HG03521 (cell line): ENCODE measurements at regions not wholly inside any gene's neighbourhood (a gene's known extent, or its start where the extent isn't known, plus 50 kb on each side); places are given as distances from the start of the nearest gene placed in this dataset.

ENCODE experiments used
- ATAC-seq: cut with Tn5 transposase; IDR thresholded peaks from one replicate; pipeline ENCODE4 v1.9.1; 2021; ENCODE audit warnings: mild to moderate bottlenecking, moderate library complexity; ENCODE audit not compliant: unreplicated experiment

DNA sequence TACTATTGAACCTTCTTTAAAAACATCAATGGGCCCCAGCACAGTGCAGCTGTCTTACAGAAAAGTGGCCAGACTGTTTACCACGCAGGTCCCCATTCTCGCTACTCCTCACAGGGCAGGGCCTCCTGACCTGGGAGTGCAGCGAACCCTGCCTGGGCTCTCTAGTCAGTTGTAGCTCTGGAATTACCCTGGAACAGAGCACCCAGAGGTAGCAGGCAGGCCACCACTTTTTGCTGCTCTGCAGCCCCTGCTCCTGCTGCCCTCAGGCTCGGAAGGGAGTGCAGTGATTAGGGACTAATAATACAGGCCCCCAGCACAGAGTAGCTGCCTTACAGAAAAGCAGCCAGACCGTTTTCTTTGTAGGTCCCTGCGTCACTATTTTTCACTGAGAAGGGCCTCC is 1563.0 kb downstream of the SUCLG1 start:
- no peak for ATAC-seq

DNA sequence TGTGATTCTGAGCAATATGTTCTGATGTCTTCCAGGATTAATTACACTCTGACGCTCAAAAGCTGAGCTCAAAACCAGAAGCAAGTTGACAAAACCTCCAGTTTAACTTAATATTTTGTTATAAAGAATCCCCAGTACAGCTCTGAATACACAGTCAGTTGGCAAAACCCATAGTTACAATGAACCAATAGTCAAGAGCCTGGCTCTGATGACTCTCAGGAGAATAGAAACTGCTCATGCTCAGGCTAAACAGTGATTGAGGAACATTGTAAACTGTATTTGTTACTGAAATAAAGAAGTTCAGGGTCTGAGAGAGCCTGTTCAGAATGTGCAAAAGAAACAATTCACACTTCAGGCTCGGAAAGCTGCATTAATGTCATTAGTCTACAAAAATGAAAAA is 1565.9 kb downstream of the SUCLG1 start:
- no peak for ATAC-seq

DNA sequence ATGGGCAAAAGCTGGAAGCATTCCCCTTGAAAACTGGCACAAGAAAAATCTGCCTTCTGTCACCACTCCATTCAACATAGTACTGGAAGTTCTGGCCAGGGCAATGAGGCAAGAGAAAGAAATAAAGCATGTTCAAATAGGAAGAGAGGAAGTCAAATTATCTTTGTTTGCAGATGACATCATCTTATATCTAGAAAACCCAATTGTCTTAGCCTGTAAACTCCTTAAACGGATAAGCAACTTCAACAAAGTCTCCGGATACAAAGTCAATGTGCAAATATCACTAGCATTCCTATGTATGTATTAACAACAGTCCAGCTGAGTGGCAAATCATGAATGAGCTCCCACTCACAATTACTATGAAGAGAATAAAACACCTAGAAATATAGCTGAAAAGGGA is 1579.3 kb downstream of the SUCLG1 start:
- no peak for ATAC-seq

DNA sequence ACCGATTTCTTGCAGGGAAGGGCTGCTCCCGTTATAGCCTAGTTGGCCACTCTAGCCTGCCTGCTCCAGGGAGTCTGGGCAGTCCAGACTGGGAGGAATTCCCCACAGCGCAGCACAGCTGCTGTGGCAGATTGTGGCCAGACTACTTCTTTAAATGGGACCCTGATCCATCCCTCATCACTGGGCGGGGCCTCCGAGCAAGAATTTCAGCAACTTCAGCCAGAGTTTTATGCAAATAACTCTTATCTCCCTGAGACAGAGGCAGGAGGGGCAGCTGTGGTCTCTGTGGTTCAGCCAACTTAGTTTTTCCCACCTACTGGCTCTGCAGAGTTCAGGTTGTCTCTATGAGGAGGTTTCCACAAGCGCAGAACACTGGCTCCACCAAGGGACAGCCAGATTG is 1583.2 kb downstream of the SUCLG1 start:
- no peak for ATAC-seq

DNA sequence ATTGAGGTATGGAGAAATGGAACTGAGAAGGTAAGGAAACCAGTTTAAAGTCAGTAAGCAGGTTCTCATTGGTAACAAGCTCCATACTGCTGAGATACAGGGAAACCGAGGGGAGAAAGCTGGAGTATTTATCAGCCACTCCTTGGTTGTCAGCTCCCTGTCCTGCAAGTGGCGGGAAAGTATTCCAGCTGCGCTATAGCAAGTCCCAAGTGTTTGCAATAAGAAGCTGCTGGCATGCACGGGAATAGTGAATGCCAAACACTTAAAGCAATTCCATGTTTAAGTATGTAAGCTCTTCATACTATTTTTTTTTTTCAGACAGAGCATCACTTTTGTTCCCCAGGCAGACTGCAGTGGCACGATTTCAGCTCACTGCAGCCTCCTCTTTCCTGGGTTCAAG is 1601.1 kb downstream of the SUCLG1 start:
- no peak for ATAC-seq

DNA sequence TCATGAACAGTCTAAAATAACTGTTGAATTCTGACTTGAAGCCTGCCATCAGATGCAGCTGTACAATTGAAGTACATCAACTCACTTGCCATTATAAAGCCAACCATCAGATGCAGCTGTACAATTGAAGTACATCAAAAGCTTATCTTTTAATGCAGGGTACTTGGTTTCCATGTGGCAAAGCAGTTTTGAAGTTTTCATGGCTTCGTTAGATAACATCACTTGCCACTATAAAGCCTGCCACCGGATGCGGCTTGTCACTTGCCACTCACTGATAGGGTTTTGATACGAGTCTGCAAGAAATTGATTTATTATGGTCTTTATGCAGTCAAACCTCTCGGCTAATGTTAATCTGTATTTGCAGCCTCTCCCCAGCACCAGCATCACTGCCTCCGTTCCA is 1605.8 kb downstream of the SUCLG1 start:
- ATAC-seq: no peak

DNA sequence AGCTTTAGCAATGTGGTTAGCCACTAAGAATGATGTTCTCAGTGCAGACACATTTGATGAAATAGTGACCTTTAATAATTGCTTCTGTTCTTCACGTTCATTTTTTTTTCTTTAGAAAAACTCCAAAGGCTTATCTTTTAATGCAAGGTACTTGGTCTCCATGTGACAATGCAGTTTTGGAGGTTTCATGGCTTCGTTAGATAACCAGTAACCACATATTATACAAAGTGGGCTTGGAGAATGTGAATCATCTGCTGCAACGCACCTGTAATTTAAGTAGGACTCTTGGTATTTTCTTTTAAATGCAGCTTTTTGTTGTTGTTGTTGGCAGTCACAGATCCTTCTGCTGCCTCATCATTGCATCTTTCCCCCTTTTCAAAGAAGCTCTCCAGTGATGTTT is 1606.3 kb downstream of the SUCLG1 start:
- ATAC-seq: no peak

DNA sequence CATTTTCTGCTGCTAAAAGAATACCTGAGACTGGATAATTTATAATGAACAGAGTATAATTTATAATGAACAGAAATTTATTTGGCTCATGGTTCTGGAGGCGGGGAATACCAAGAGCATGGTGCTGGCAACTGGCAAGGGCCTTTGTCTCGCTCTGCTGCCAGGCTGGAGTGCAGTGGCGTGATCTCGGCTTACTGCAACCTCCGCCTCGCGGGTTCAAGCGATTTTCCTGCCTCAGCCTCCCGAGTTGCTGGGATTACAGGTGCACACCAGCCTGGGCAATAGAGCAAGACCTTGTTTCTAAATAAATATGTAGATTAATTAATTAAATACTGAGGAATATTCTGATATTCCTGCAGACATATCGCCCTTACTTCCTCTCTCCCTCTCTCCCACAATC is 1610.8 kb downstream of the SUCLG1 start:
- ATAC-seq: no peak

DNA sequence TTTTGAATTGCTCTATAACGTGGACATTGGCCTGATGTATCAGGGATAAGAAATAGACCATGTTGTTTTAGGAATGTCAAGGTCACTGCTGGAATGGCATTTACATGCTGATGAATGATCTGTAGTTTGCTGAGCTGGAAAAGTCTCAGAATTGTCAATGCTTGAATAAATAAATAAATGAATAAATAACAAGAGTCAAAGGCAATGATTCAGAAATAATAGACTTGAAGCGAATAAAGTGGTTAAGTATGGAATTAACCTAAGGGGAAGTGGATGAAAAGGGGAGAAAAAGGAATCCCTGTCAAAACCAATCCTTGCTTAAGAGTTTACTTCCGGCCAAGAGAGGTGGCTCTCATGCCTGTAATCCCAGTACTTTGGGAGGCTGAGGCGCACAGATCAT is 1620.0 kb downstream of the SUCLG1 start:
- no peak for ATAC-seq

DNA sequence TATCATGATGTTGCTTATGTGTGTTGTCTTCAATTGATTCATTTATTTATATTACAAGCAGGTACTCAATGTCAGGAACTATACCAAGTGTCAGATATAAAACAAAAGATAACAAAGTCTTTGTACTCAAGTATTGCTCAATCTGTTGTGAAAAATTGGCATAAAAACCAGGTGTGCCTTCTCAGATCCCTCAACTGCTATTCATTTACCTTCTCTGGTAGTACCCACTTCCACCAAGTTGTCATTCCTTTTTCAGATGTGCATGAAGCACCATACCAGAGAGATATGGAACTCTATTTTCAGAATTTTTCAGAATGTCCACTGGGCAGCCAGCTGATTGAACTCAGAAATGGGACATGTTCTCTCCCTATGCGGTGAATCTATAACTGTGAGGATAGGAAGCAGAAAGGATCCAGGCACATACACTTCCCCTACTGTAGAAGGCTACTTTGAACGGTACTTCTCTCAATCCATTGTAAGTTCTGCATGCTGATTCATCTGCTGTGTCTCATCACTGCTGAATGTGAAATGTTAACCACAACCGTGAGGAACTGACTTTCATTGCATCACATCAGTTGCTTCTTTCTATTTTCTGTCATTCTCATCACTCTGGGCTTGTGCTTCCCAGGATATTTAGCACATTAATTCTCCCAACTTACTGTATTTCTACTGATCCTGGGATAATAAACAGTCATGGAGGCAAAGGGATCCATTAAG is 1621.3 kb downstream of the SUCLG1 start:
- no peak for ATAC-seq

DNA sequence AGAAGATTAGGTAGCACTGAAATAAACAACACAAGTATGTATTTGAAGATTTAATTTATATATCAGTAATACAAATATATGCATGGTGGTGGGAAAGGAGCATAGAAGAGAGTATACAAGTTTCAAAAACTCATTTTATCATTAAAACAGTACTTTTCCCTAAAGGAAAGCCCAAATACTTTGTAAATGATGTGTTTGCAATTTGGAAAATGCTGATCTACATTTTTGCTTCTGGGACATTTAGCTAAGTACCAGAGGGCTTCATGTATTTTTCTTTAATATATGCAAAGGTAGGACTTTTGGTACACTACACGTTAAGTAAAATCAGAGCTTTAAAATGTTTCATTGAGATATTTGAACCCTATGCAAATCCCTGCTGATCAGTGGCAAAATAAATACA is 1624.2 kb downstream of the SUCLG1 start:
- ATAC-seq: no peak

DNA sequence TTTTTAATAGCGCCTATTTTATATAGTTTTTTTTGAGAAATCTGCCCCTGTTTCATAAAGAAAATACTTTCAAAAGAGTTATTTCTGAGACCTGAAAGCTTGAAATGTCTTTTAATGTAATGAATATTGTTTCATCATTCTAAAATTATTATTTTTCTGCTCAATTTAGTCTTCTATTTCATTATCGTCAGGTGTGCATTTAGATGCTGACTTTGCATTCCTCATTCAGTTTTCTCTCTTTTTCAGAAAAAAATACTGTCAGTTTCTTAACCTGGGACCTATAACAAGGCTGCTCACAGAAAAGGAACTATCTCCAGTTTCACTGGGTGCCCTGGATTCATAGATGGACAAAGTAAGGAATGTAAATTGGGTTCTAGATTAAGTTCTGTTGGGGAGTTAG is 1631.7 kb downstream of the SUCLG1 start:
- ATAC-seq: no peak

DNA sequence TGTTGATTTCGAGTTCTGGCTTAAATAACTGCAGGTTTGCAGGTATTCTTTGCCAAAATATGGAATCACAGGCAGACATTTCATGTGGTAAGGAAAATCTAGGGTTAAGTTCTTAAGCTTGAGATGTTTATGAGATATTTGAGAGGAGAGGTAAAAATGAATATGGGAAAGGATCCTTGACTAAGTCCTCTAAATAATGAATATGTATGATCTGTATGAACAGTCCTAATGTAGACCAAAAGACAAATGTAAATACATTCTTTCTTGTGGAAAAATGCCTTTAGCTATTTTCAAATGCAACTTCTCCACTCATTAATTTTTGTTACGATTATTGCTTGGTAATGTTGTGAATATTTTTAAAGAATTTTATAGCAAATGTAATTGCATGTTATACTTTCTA is 1632.6 kb downstream of the SUCLG1 start:
- ATAC-seq: no peak

DNA sequence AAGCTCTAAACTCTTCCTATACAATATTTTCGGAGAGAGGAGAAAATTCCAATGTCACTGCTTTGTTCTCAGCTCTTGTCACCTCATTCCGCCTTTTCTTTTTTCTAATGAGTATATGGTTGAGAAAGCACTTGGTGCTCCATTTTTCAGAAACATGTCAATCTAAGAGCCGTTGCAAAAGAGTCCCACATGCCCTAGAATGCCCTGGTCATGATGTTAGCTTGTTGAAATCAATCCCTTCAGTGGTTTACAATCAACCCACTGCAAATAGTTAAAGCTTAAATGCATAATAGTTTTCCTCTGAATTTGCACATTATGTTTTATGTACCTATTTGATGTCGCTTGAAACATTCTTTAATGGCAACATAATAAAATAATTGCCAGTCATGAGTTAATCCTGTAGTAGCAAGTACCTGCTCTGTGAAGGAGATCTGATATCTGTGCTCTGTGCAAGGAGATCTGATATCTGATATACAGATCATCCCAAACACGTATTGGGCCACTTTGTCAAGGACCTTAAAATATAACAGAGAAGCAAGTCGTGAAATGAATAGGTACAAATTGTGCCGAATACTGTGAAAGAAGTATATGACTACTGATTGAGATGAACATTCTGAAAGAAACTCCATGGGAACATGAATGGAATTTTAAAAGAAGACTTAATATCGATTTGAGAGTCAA is 1633.5 kb downstream of the SUCLG1 start:
- no peak for ATAC-seq

DNA sequence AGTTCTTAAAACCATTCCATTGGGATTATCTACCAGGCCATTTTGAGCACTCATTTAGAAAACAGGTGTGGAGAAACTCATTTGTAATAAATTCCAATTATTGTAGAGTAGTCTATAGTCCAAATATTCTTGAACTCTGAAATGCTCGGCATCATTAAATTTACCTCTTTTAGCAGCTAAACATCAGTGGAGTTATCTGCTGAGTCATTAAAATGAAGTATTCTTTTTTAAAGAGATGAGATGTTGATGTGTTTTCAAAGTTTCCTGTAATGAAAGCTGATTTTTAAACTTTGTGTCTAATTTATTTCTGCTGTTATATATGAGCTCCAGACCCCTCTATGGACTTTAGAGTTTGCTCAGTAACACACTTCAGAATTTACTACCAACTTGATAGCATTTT is 1635.2 kb downstream of the SUCLG1 start:
- no peak for ATAC-seq

DNA sequence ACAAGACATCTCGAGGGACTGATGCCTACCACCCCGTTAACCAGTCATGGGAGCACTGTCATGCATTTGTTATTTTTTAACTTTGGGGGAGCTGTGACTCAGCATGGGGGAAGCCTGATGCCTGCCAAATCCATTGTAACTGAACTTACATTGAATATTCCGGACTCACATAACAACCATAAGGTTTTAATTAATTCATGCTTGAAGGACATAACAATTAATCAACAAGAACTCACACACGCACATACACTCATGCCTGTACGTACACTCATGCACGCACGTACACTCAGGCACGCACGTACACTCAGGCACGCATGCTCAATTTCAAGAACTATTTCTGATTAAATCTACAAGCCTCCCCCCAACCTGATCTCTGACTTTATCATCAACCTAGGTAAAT is 1639.1 kb downstream of the SUCLG1 start:
- no peak for ATAC-seq

DNA sequence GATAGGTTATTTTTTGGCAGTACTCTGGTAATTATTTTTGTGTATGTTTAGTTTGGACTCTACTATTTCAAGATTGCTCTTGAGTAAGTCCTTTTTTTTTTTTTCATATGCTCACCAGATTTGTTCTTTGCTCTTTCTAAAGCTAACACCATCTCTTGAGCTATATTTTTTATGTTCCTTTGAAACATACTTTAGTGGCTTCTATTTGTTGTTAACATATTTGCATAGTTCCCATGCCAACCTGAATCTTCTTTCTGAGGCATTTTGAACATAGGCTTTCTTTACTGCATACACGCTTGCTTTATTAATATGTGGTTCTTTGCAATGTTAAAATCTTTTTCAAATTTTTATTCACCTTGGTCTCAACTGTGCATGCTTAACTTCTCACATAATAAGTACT is 1644.9 kb downstream of the SUCLG1 start:
- ATAC-seq: no peak

DNA sequence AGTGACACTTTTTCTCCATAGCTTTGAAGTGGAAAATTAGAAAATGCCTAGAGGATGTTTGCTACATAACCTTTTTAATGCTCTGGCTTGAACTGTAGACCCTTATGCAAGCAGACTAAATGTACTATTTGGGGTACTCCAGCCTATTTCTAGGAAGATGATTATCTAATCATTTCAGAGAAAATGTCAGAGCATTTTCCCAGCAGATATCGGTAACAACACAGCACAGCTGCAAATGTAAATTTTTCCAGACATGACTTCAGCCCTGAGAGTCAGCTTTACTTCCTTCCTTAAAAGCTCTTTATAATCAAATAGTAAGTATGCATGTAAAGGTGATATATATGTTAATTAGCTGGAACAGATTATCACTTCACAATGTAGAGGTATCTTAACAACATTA is 1647.1 kb downstream of the SUCLG1 start:
- no peak for ATAC-seq

DNA sequence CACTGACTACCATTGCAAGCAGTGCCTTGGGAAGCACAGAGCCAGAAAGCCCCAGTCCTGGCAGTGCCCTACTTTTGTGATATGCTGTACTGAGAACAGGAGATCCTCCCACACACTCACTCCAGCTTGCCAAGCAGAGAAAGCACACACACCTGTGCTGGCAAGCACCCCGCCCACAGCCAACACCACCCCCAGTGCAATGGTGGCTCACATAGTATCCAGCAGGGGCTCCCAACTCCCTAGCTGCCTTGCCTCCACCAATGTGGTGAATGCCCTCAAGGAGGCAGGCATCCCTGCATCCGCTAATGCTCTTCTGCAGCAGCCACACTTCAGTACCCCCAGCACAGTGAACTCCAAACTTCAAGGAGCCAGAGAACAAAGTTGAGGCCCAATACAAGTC is 1655.8 kb downstream of the SUCLG1 start:
- ATAC-seq: no peak

DNA sequence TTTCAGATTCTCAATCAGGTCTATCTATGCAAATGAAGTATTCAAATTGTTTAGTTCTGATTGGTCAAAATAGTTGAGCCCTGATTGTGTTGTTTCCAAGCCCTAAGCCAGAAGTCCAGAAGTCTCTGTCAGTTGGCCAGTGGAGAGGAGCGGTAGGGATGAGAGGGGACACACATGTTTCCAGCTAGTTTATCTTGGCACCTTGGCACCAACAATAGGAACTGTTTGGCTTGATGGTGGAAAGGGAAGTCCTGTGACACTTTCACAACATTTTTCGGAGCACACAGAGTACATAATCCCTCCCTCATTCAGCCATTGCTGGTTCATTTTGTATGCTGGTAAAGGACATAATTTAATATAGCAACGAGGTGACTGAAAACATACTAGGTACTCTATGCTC is 1661.6 kb downstream of the SUCLG1 start:
- ATAC-seq: no peak

DNA sequence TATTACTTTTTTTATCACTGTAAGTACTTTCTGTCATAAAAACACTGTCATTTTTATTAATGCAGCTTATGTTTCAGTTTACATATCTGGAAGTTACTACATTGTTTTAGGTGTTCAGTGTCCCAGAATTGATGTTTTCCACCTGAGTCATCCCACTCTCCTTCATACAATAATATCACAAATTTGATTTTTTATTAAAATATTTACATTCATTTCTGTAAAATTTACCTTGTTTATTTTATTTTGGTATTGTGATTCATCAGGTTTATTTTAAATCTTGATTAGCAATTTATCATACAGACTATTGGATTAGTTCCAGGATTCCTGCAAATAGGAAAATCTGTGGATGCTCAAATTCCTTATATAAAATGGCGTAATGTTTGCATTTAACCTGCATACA is 1662.9 kb downstream of the SUCLG1 start:
- ATAC-seq: no peak

DNA sequence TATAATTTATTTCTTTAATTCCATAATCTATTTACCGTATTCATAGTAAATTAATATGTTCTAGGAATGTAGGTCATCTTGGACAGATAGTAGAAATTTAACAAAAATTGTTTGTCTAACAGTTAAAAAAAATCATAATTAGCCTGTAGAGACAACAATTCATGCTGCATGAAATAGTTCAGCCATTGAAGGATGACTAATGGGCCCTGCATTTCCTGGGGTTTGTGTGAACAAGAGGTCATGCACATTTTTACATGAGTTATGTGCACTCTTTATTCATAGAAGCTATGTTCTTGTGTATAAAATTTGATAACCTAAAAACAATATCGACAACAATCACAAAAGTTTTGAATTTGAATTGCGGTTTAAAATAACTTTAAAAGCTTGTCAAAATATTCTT is 1663.6 kb downstream of the SUCLG1 start:
- no peak for ATAC-seq
